HG03060 (cell line): ENCODE measurements at regions not wholly inside any gene's neighbourhood (a gene's known extent, or its start where the extent isn't known, plus 50 kb on each side); places are given as distances from the start of the nearest gene placed in this dataset.
"Not testable (repeated sequence)": the region's sequence is repeated elsewhere in the genome, so short reads cannot be mapped to it uniquely, and the experiment has no call there.

Experiments
- ATAC-seq: cut with Tn5 transposase; IDR thresholded peaks from one replicate; pipeline ENCODE4 v1.9.1; 2021; ENCODE audit warnings: low read depth, moderate number of reproducible peaks; ENCODE audit not compliant: unreplicated experiment

- ATAC-seq: no peak
These were observed 93.8 kb upstream of the COPS8 start for GRCh38 chr2:236991874-236992273.

- ATAC-seq: no peak
These were observed 92.4 kb upstream of the COPS8 start for GRCh38 chr2:236993286-236993685.

GRCh38 chr2:236994361-236994760 lies 91.3 kb upstream of the COPS8 start:
- no peak for ATAC-seq

GRCh38 chr2:236997069-236997715 lies 88.5 kb upstream of the COPS8 start:
- ATAC-seq: no peak

GRCh38 chr2:236998236-236998635 lies 87.5 kb upstream of the COPS8 start:
- no peak for ATAC-seq

- no peak for ATAC-seq
These were observed 86.9 kb upstream of the COPS8 start for GRCh38 chr2:236998758-236999157.

- ATAC-seq: no peak
These were observed 85.2 kb upstream of the COPS8 start for GRCh38 chr2:237000481-237000880.

GRCh38 chr2:237005341-237005740 lies 80.3 kb upstream of the COPS8 start:
- ATAC-seq: not testable (repeated sequence)

- no peak for ATAC-seq
These were observed 74.4 kb upstream of the COPS8 start for GRCh38 chr2:237011206-237011795.

- ATAC-seq: no peak
These were observed 73.7 kb upstream of the COPS8 start for GRCh38 chr2:237012004-237012403.

GRCh38 chr2:237012577-237013267 lies 73.0 kb upstream of the COPS8 start:
- ATAC-seq: no peak

GRCh38 chr2:237016121-237016915 lies 69.4 kb upstream of the COPS8 start:
- no peak for ATAC-seq

GRCh38 chr2:237020090-237020489 lies 65.6 kb upstream of the COPS8 start:
- ATAC-seq: no peak

GRCh38 chr2:237022533-237022932 lies 63.2 kb upstream of the COPS8 start:
- no peak for ATAC-seq

- no peak for ATAC-seq
These were observed 61.4 kb upstream of the COPS8 start for GRCh38 chr2:237024255-237024654.

- no peak for ATAC-seq
These were observed 60.4 kb upstream of the COPS8 start for GRCh38 chr2:237025090-237025865.

- no peak for ATAC-seq
These were observed 58.5 kb upstream of the COPS8 start for GRCh38 chr2:237026981-237027711.

- ATAC-seq: no peak
These were observed 58.0 kb upstream of the COPS8 start for GRCh38 chr2:237027712-237028029.

GRCh38 chr2:237030382-237030781 lies 55.3 kb upstream of the COPS8 start:
- no peak for ATAC-seq

GRCh38 chr2:237033536-237034060 lies 52.1 kb upstream of the COPS8 start:
- no peak for ATAC-seq
